ENCODE measurements at regions not wholly inside any gene's neighbourhood (a gene's known extent, or its start where the extent isn't known, plus 50 kb on each side); places are given as distances from the start of the nearest gene placed in this dataset.
A peak's percentile ranks its signal among the peaks of the same experiment; 100 is the strongest.

DNA sequence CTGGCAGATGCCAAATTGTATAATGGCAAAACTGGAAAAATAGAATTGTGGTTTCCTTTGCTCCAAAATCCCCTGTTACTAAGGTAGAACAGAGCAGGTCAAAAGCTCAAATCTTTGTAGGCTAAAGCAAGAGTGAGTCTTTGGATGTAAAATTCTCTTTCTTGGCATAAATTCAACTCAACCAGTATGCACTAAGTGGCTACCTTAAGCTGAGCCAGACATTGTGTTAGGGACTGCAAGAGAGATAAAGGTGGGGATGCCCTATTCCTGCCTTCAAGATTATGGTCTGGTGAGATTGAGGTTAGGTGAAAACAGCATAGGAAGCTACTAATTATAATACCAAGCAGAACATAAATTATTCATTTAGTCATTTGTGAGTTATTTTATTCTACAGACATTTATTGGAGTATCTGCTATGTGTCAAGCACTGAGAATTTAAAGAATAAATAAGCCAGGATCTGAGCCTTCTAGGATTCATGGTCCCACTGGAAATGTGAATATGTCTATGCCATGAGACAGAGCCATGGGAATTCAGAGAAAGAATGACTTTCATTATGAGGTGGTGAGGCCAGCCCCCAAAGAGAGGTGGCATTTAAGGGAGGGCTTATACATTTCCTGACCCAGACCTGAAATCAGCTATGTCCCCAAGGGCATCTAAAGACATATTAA lies 198.0 kb upstream of the NCKAP5 start:
- H3K36me3 ChIP-seq (replicated peaks in 1 of 2; ENCODE audit: control insufficient read depth in 2 of 2, insufficient read depth in 2 of 2, low read length in 2 of 2), result no peaks in the 10 kb centered on the region
- DNase-seq (ENCODE audit: low spot score), result no peak
- no peak overlapping the region for H3K23ac ChIP-seq (ENCODE audit: low read depth, low read length, poor library complexity)
- no peak overlapping the region for H3K4me2 ChIP-seq (ENCODE audit: insufficient read depth, low read length, poor library complexity, severe bottlenecking)
- no peaks in the 10 kb centered on the region for H3K27me3 ChIP-seq (ENCODE audit: control insufficient read depth in 3 of 3, insufficient read depth in 3 of 3, low read depth in 1 of 3, low read length in 3 of 3)
- H3K4me3 ChIP-seq (ENCODE audit: low read length in 2 of 2), result no peak overlapping the region
- no peak overlapping the region for H3K9ac ChIP-seq (ENCODE audit: low read depth, low read length, poor library complexity)
- no peak overlapping the region for H2AK5ac ChIP-seq (ENCODE audit: low read depth, low read length)
- peaks cover 3 to 24% of the 10 kb centered on the region in 2 donors for H3K9me3 ChIP-seq (replicated peaks in 1 of 2; ENCODE audit: control insufficient read depth in 2 of 2, insufficient read depth in 1 of 2, low read depth in 1 of 2, low read length in 2 of 2)
- H3K27ac ChIP-seq (replicated peaks; ENCODE audit: low read length), result no peak overlapping the region
- H3K14ac ChIP-seq (ENCODE audit: low read length), result no peak overlapping the region
- no peak overlapping the region for H3K18ac ChIP-seq (ENCODE audit: low read length)
- H2BK12ac ChIP-seq (ENCODE audit: low read length), result no peak overlapping the region
- no peak overlapping the region for H2BK15ac ChIP-seq (ENCODE audit: low read length)
- no peak overlapping the region for H4K8ac ChIP-seq (ENCODE audit: low read depth, low read length)
- no peak overlapping the region for H2BK5ac ChIP-seq (ENCODE audit: low read length)
- H2AFZ ChIP-seq (ENCODE audit: low read length), result no peak overlapping the region
- H4K91ac ChIP-seq (ENCODE audit: low read depth, low read length, poor library complexity), result no peak overlapping the region
- H3K4me1 ChIP-seq (ENCODE audit: control insufficient read depth in 2 of 2, insufficient read depth in 1 of 2, low read depth in 1 of 2, low read length in 2 of 2), result peaks cover 0 to 19% of the 10 kb centered on the region in 2 donors
- H3K79me1 ChIP-seq (ENCODE audit: low read depth, low read length), result no peaks in the 10 kb centered on the region
- H3K4ac ChIP-seq (ENCODE audit: low read length), result no peak overlapping the region
- no peak overlapping the region for H2BK120ac ChIP-seq (ENCODE audit: low read depth, low read length)

DNA sequence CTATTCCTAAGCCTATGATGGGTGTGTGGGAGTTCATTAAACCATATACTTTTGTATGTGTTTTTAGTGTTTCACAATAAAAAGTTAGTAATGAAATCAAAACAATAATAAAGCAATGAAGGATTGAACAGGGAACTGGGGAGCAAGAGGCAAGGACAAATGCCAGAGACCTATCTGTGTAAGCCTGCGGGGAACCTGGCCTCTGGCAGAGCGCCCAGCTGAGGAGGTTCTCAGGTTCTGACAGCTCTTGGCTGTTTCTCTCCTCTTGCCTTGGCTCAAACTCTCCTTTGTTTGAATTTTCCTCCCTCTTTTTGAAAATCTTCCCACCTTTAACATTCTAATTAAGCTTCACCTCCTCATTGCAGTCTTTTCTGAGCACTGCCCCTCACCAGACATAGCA lies 200.0 kb upstream of the NCKAP5 start:
- no peak overlapping the region for H3K23ac ChIP-seq (ENCODE audit: low read depth, low read length, poor library complexity)
- H3K4ac ChIP-seq (ENCODE audit: low read length), result no peak overlapping the region
- H3K4me3 ChIP-seq (ENCODE audit: low read length in 2 of 2), result no peak overlapping the region
- no peak overlapping the region for H3K27ac ChIP-seq (replicated peaks; ENCODE audit: low read length)
- H4K8ac ChIP-seq (ENCODE audit: low read depth, low read length), result no peak overlapping the region
- H3K79me1 ChIP-seq (ENCODE audit: low read depth, low read length), result no peaks in the 10 kb centered on the region
- H4K91ac ChIP-seq (ENCODE audit: low read depth, low read length, poor library complexity), result no peak overlapping the region
- no peak overlapping the region for H3K4me2 ChIP-seq (ENCODE audit: insufficient read depth, low read length, poor library complexity, severe bottlenecking)
- no peak overlapping the region for H2AK5ac ChIP-seq (ENCODE audit: low read depth, low read length)
- H3K27me3 ChIP-seq (ENCODE audit: control insufficient read depth in 3 of 3, insufficient read depth in 3 of 3, low read depth in 1 of 3, low read length in 3 of 3), result no peaks in the 10 kb centered on the region
- no peak overlapping the region for H3K9ac ChIP-seq (ENCODE audit: low read depth, low read length, poor library complexity)
- H2BK120ac ChIP-seq (ENCODE audit: low read depth, low read length), result no peak overlapping the region
- no peak overlapping the region for H2BK15ac ChIP-seq (ENCODE audit: low read length)
- no peak overlapping the region for H3K18ac ChIP-seq (ENCODE audit: low read length)
- no peak overlapping the region for H2BK12ac ChIP-seq (ENCODE audit: low read length)
- WGBS, 2 donors (ENCODE audit: extremely low coverage in 2 of 2, insufficient read length in 2 of 2, insufficient replicate concordance in 1 of 2), result no CpG with 5 or more reads among the region's 2 CpGs
- DNase-seq (ENCODE audit: low spot score), result no peak
- H3K9me3 ChIP-seq (replicated peaks in 1 of 2; ENCODE audit: control insufficient read depth in 2 of 2, insufficient read depth in 1 of 2, low read depth in 1 of 2, low read length in 2 of 2), result peaks cover 1 to 17% of the 10 kb centered on the region in 2 donors
- H3K14ac ChIP-seq (ENCODE audit: low read length), result no peak overlapping the region
- no peaks in the 10 kb centered on the region for H3K36me3 ChIP-seq (replicated peaks in 1 of 2; ENCODE audit: control insufficient read depth in 2 of 2, insufficient read depth in 2 of 2, low read length in 2 of 2)
- no peak overlapping the region for H2AFZ ChIP-seq (ENCODE audit: low read length)
- H3K4me1 ChIP-seq (ENCODE audit: control insufficient read depth in 2 of 2, insufficient read depth in 1 of 2, low read depth in 1 of 2, low read length in 2 of 2), result peaks cover 0 to 9% of the 10 kb centered on the region in 2 donors
- H2BK5ac ChIP-seq (ENCODE audit: low read length), result no peak overlapping the region

DNA sequence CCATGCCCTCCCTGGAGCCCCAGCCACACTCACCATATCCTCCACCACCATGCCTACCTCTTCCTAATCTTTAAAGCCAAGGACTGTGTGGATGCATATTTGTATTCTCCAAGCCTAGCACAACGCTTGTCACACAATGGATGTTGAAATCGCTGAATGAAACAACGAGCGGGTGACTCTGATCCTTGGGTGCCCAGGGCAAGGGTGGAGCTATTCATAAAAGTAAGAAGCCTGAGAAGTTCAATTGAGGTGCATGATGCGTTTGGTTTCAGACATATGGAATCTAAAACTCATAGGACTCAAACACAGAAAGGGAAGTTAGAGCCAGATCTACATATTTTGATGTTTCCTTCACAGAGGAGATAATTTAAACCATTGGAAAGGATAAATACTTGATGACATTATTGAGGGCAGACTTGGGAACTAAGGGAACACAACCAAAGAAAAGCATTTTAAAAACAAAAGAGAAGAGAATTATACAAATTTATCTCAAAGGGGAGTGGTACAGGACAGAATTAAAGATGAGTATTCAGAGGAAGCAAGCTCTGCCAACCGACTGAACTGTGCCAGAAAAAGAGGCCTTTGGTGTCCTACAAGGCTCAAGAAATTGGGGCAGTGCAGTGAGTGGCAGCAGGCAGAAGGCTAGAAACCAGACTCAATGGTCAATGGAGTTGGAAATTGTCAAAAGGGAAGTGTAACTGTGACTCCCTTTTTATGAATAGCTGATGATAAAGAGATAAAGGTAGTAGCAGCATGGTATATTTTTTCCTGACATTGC lies 200.6 kb upstream of the NCKAP5 start:
- Histone ChIP-seq H3K27ac (replicated peaks; ENCODE audit: low read length) (no peak overlapping the region), H4K91ac (ENCODE audit: low read depth, low read length, poor library complexity) (no peak overlapping the region), H2BK15ac (ENCODE audit: low read length) (no peak overlapping the region), H3K79me1 (ENCODE audit: low read depth, low read length) (no peaks in the 10 kb centered on the region), H3K9me3 (replicated peaks in 1 of 2; ENCODE audit: control insufficient read depth in 2 of 2, insufficient read depth in 1 of 2, low read depth in 1 of 2, low read length in 2 of 2) (peaks cover 0 to 13% of the 10 kb centered on the region in 2 donors), H3K27me3 (ENCODE audit: control insufficient read depth in 3 of 3, insufficient read depth in 3 of 3, low read depth in 1 of 3, low read length in 3 of 3) (no peaks in the 10 kb centered on the region), H3K4me2 (ENCODE audit: insufficient read depth, low read length, poor library complexity, severe bottlenecking) (no peak overlapping the region), H3K36me3 (replicated peaks in 1 of 2; ENCODE audit: control insufficient read depth in 2 of 2, insufficient read depth in 2 of 2, low read length in 2 of 2) (no peaks in the 10 kb centered on the region), H3K14ac (ENCODE audit: low read length) (no peak overlapping the region), H3K18ac (ENCODE audit: low read length) (no peak overlapping the region), H2BK120ac (ENCODE audit: low read depth, low read length) (no peak overlapping the region), H3K23ac (ENCODE audit: low read depth, low read length, poor library complexity) (no peak overlapping the region), H3K4me3 (ENCODE audit: low read length in 2 of 2) (no peak overlapping the region), H3K4ac (ENCODE audit: low read length) (no peak overlapping the region), H3K9ac (ENCODE audit: low read depth, low read length, poor library complexity) (no peak overlapping the region), H3K4me1 (ENCODE audit: control insufficient read depth in 2 of 2, insufficient read depth in 1 of 2, low read depth in 1 of 2, low read length in 2 of 2) (peaks cover under 1 to 9% of the 10 kb centered on the region in 2 donors), H4K8ac (ENCODE audit: low read depth, low read length) (no peak overlapping the region), H2AK5ac (ENCODE audit: low read depth, low read length) (no peak overlapping the region), H2BK12ac (ENCODE audit: low read length) (no peak overlapping the region), H2BK5ac (ENCODE audit: low read length) (no peak overlapping the region), H2AFZ (ENCODE audit: low read length) (no peak overlapping the region)
- WGBS, 2 donors (ENCODE audit: extremely low coverage in 2 of 2, insufficient read length in 2 of 2, insufficient replicate concordance in 1 of 2), result no CpG with 5 or more reads among the region's 6 CpGs
- DNase-seq (ENCODE audit: low spot score), result no peak

DNA sequence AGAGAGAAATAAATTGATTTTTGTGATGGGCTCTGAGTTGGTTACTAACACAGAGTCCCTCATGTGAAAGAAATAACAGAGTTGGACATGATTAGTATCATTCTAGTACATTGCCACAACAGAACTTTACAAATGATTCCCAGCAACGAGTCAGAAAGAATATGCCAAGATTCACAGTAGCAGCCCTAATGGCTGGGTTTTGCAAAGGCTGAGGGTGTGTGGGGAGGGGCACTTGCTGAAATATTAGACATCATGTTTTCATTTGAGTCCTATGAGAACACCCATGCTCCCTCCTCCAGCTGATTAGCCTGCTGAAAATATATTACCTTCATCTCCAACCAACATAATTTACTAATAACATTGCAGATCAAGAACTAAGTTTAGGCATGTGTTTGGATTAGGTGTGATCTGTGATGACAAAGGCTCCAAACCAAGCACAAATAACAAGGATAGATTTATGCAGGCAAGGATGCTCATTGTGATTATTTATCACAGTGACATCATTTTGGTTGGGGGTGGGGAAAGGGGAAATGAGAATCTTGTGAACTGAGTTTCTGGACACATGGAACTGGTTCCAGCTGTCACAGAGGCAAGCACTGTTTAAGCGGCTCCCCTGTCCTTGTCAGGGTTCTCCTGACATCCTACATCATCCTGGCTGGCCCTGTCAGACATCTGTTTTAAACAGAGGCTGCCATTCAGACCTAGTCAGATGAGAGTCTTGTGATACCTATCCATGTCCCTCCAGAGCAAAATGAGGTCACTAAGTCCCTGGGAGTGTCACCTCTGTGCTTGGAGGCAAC lies 205.8 kb upstream of the NCKAP5 start:
- peaks cover 0 to 4% of the 10 kb centered on the region in 2 donors for H3K4me1 ChIP-seq (ENCODE audit: control insufficient read depth in 2 of 2, insufficient read depth in 1 of 2, low read depth in 1 of 2, low read length in 2 of 2)
- no CpG with 5 or more reads among the region's 2 CpGs for WGBS, 2 donors (ENCODE audit: extremely low coverage in 2 of 2, insufficient read length in 2 of 2, insufficient replicate concordance in 1 of 2)
- H2BK15ac ChIP-seq (ENCODE audit: low read length), result no peak overlapping the region
- H2AK5ac ChIP-seq (ENCODE audit: low read depth, low read length), result no peak overlapping the region
- H2BK12ac ChIP-seq (ENCODE audit: low read length), result no peak overlapping the region
- H2AFZ ChIP-seq (ENCODE audit: low read length), result peak overlapping the region; percentile 9
- H3K4ac ChIP-seq (ENCODE audit: low read length), result no peak overlapping the region
- no peak overlapping the region for H4K8ac ChIP-seq (ENCODE audit: low read depth, low read length)
- no peaks in the 10 kb centered on the region for H3K79me1 ChIP-seq (ENCODE audit: low read depth, low read length)
- no peaks in the 10 kb centered on the region for H3K9me3 ChIP-seq (replicated peaks in 1 of 2; ENCODE audit: control insufficient read depth in 2 of 2, insufficient read depth in 1 of 2, low read depth in 1 of 2, low read length in 2 of 2)
- no peak overlapping the region for H3K4me2 ChIP-seq (ENCODE audit: insufficient read depth, low read length, poor library complexity, severe bottlenecking)
- H2BK5ac ChIP-seq (ENCODE audit: low read length), result no peak overlapping the region
- no peak overlapping the region for H4K91ac ChIP-seq (ENCODE audit: low read depth, low read length, poor library complexity)
- no peak overlapping the region for H3K9ac ChIP-seq (ENCODE audit: low read depth, low read length, poor library complexity)
- no peaks in the 10 kb centered on the region for H3K36me3 ChIP-seq (replicated peaks in 1 of 2; ENCODE audit: control insufficient read depth in 2 of 2, insufficient read depth in 2 of 2, low read length in 2 of 2)
- no peak overlapping the region for H3K27ac ChIP-seq (replicated peaks; ENCODE audit: low read length)
- no peak overlapping the region for H2BK120ac ChIP-seq (ENCODE audit: low read depth, low read length)
- no peak overlapping the region for H3K14ac ChIP-seq (ENCODE audit: low read length)
- no peak overlapping the region for H3K4me3 ChIP-seq (ENCODE audit: low read length in 2 of 2)
- DNase-seq (ENCODE audit: low spot score), result no peak
- no peaks in the 10 kb centered on the region for H3K27me3 ChIP-seq (ENCODE audit: control insufficient read depth in 3 of 3, insufficient read depth in 3 of 3, low read depth in 1 of 3, low read length in 3 of 3)
- H3K18ac ChIP-seq (ENCODE audit: low read length), result no peak overlapping the region
- no peak overlapping the region for H3K23ac ChIP-seq (ENCODE audit: low read depth, low read length, poor library complexity)

All from neuronal stem cell (in vitro differentiated cells).